ENCODE measurements at regions not wholly inside any gene's neighbourhood (a gene's known extent, or its start where the extent isn't known, plus 50 kb on each side); places are given as distances from the start of the nearest gene placed in this dataset.

GRCh38 chr4:11842620-11843263 is 414.0 kb upstream of the HS3ST1 start:
- DNase-seq = no peak
- ATAC-seq = no peak
- intact Hi-C loops (cut with DNase I) = no loop called here
- Histone ChIP-seq H3K4me1 (peaks cover 6% of the 10 kb centered on the region), H3K4me3 (no peak overlapping the region), H3K36me3 (no peaks in the 10 kb centered on the region), H3K27me3 (ENCODE audit: low read depth) (no peaks in the 10 kb centered on the region), H3K27ac (no peak overlapping the region), H3K9me3 (no peaks in the 10 kb centered on the region)
- TF ChIP-seq CTCF (IDR thresholded peaks at IDR 0.05) = no peak

GRCh38 chr4:11839889-11840288 is 411.2 kb upstream of the HS3ST1 start:
- DNase-seq (no peak), ATAC-seq (no peak)
- Histone ChIP-seq H3K36me3 (no peaks in the 10 kb centered on the region), H3K4me3 (no peak overlapping the region), H3K4me1 (no peaks in the 10 kb centered on the region), H3K27ac (no peak overlapping the region), H3K27me3 (ENCODE audit: low read depth) (no peaks in the 10 kb centered on the region), H3K9me3 (no peaks in the 10 kb centered on the region)
- TF ChIP-seq CTCF (IDR thresholded peaks at IDR 0.05) = no peak
- intact Hi-C loops (cut with DNase I) = no loop called here

- no peak overlapping the region for H3K27ac ChIP-seq
- no peak for TF ChIP-seq CTCF (IDR thresholded peaks at IDR 0.05)
- H3K4me3 ChIP-seq = no peak overlapping the region
- intact Hi-C loops (cut with DNase I) = no loop called here
- H3K9me3 ChIP-seq = no peaks in the 10 kb centered on the region
- DNase-seq (no peak), ATAC-seq (no peak)
- no peaks in the 10 kb centered on the region for H3K27me3 ChIP-seq (ENCODE audit: low read depth)
- no peaks in the 10 kb centered on the region for H3K4me1 ChIP-seq
- no peaks in the 10 kb centered on the region for H3K36me3 ChIP-seq
Observed at GRCh38 chr4:11831739-11832138, 403.0 kb upstream of the HS3ST1 start.

- DNase-seq (no peak), ATAC-seq (peak in 1 of 2 donors; percentile 52)
- no peak for TF ChIP-seq CTCF (IDR thresholded peaks at IDR 0.05)
- Histone ChIP-seq H3K4me1 (no peaks in the 10 kb centered on the region), H3K27ac (no peak overlapping the region), H3K9me3 (no peaks in the 10 kb centered on the region), H3K36me3 (no peaks in the 10 kb centered on the region), H3K27me3 (ENCODE audit: low read depth) (no peaks in the 10 kb centered on the region), H3K4me3 (no peak overlapping the region)
- intact Hi-C loops (cut with DNase I) = no loop called here
Observed at GRCh38 chr4:11824566-11824965, 395.9 kb upstream of the HS3ST1 start.

GRCh38 chr4:11821772-11822430 is 393.2 kb upstream of the HS3ST1 start:
- Histone ChIP-seq H3K9me3 (no peaks in the 10 kb centered on the region), H3K36me3 (no peaks in the 10 kb centered on the region), H3K4me3 (no peak overlapping the region), H3K27ac (no peak overlapping the region), H3K4me1 (no peaks in the 10 kb centered on the region), H3K27me3 (ENCODE audit: low read depth) (no peaks in the 10 kb centered on the region)
- TF ChIP-seq CTCF (IDR thresholded peaks at IDR 0.05) = no peak
- intact Hi-C loops (cut with DNase I) = no loop called here
- no peak for ATAC-seq
- no peak for DNase-seq

Data from lower lobe of right lung (tissue), 2 donors.